ENCODE measurements at regions not wholly inside any gene's neighbourhood (a gene's known extent, or its start where the extent isn't known, plus 50 kb on each side); places are given as distances from the start of the nearest gene placed in this dataset.

GRCh38 chr1:223482766-223483165, 89.6 kb downstream of the CCDC185 start:
- Histone ChIP-seq H3K27me3 (ENCODE audit: control insufficient read depth in 1 of 2, insufficient read depth in 2 of 2, low read length in 2 of 2) (peaks cover 0 to 10% of the 10 kb centered on the region in 2 experiments), H3K27ac (ENCODE audit: low read depth in 1 of 2, low read length in 2 of 2) (no peak overlapping the region), H3K36me3 (ENCODE audit: insufficient read depth, low read length) (no peaks in the 10 kb centered on the region), H3K4me3 (ENCODE audit: low read length) (no peak overlapping the region), H3K4me1 (ENCODE audit: insufficient read depth, low read length) (peaks cover 3% of the 10 kb centered on the region), H3K9me3 (ENCODE audit: control insufficient read depth in 1 of 2, insufficient read depth in 1 of 2, low read length in 2 of 2) (no peaks in the 10 kb centered on the region)
- ChIA-PET CTCF (no interaction called here), POLR2A (interaction anchor here (0.8 to 1.3 kb wide), 2 partner anchors 9 to 33 kb away, joined by 3 read pairs; no protein-coding TSS in a partner anchor)
- no peak overlapping the region for H3K27ac Mint-ChIP-seq
- TF ChIP-seq CTCF (IDR thresholded peaks at IDR 0.05) = no peak
- ATAC-seq (ENCODE audit: poor library complexity) = no peak
- intact Hi-C loops (cut with DNase I, micrococcal nuclease) = no loop called here
- no peaks in the 10 kb centered on the region for H3K36me3 Mint-ChIP-seq (ENCODE audit: low read depth)
- no peak overlapping the region for H3K4me3 Mint-ChIP-seq
- H3K4me1 Mint-ChIP-seq (ENCODE audit: low read depth) = peaks cover 16% of the 10 kb centered on the region
- peak in 2 of 14 experiments; percentile 23 to 27 for DNase-seq
- peaks cover 7% of the 10 kb centered on the region for H3K27me3 Mint-ChIP-seq
- H3K9me3 Mint-ChIP-seq = no peaks in the 10 kb centered on the region

GRCh38 chr1:223483511-223483910, 90.3 kb downstream of the CCDC185 start:
- Mint-ChIP-seq H3K9me3 (no peaks in the 10 kb centered on the region), H3K27me3 (no peaks in the 10 kb centered on the region), H3K4me1 (ENCODE audit: low read depth) (peaks cover 16% of the 10 kb centered on the region), H3K27ac (no peak overlapping the region), H3K4me3 (no peak overlapping the region), H3K36me3 (ENCODE audit: low read depth) (no peaks in the 10 kb centered on the region)
- Histone ChIP-seq H3K36me3 (ENCODE audit: insufficient read depth, low read length) (no peaks in the 10 kb centered on the region), H3K27ac (ENCODE audit: low read depth in 1 of 2, low read length in 2 of 2) (no peak overlapping the region), H3K9me3 (ENCODE audit: control insufficient read depth in 1 of 2, insufficient read depth in 1 of 2, low read length in 2 of 2) (no peaks in the 10 kb centered on the region), H3K4me1 (ENCODE audit: insufficient read depth, low read length) (peaks cover 3% of the 10 kb centered on the region), H3K4me3 (ENCODE audit: low read length) (no peak overlapping the region), H3K27me3 (ENCODE audit: control insufficient read depth in 1 of 2, insufficient read depth in 2 of 2, low read length in 2 of 2) (peaks cover 0 to 6% of the 10 kb centered on the region in 2 experiments)
- POLR2A ChIA-PET = interaction anchor here (1.3 kb wide), 1 partner anchor 32 kb away, joined by 3 read pairs; no protein-coding TSS in a partner anchor
- CTCF ChIA-PET = no interaction called here
- intact Hi-C loops (cut with DNase I, micrococcal nuclease) = no loop called here
- no peak for TF ChIP-seq CTCF (IDR thresholded peaks at IDR 0.05)
- ATAC-seq (ENCODE audit: poor library complexity) (no peak), DNase-seq (no peak)

GRCh38 chr1:223486366-223486765, 93.2 kb downstream of the CCDC185 start:
- Histone ChIP-seq H3K4me3 (ENCODE audit: low read length) (no peak overlapping the region), H3K36me3 (ENCODE audit: insufficient read depth, low read length) (no peaks in the 10 kb centered on the region), H3K9me3 (ENCODE audit: control insufficient read depth in 1 of 2, insufficient read depth in 1 of 2, low read length in 2 of 2) (no peaks in the 10 kb centered on the region), H3K27ac (ENCODE audit: low read depth in 1 of 2, low read length in 2 of 2) (no peak overlapping the region), H3K27me3 (ENCODE audit: control insufficient read depth in 1 of 2, insufficient read depth in 2 of 2, low read length in 2 of 2) (no peaks in the 10 kb centered on the region), H3K4me1 (ENCODE audit: insufficient read depth, low read length) (no peaks in the 10 kb centered on the region)
- Mint-ChIP-seq H3K36me3 (ENCODE audit: low read depth) (no peaks in the 10 kb centered on the region), H3K27me3 (no peaks in the 10 kb centered on the region), H3K4me1 (ENCODE audit: low read depth) (peaks cover 16% of the 10 kb centered on the region), H3K9me3 (no peaks in the 10 kb centered on the region), H3K27ac (no peak overlapping the region), H3K4me3 (no peak overlapping the region)
- no peak for ATAC-seq (ENCODE audit: poor library complexity)
- CTCF ChIA-PET = no interaction called here
- POLR2A ChIA-PET = no interaction called here
- intact Hi-C loops (cut with DNase I, micrococcal nuclease) = no loop called here
- TF ChIP-seq CTCF (IDR thresholded peaks at IDR 0.05) = peak; percentile 25
- DNase-seq = peak in 3 of 14 experiments; percentile 5 to 33 (median 29)
